ENCODE measurements at regions not wholly inside any gene's neighbourhood (a gene's known extent, or its start where the extent isn't known, plus 50 kb on each side); places are given as distances from the start of the nearest gene placed in this dataset.

- TF ChIP-seq CTCF (conservative IDR thresholded peaks at IDR 0.05) = no peak
- Mint-ChIP-seq H3K9me3 (no peaks in the 10 kb centered on the region), H3K4me1 (peaks cover 6% of the 10 kb centered on the region), H3K27ac (ENCODE audit: unreplicated experiment) (no peak overlapping the region), H3K27me3 (ENCODE audit: low read depth) (no peaks in the 10 kb centered on the region), H3K36me3 (ENCODE audit: low read depth) (no peaks in the 10 kb centered on the region), H3K4me3 (no peak overlapping the region)
- DNase-seq (ENCODE audit: low read depth, low spot score) = no peak
Observed at GRCh38 chr2:2850218-2850755, 519.2 kb upstream of the MYT1L start.

GRCh38 chr2:2849464-2850217 is 518.6 kb upstream of the MYT1L start:
- H3K27ac Mint-ChIP-seq (ENCODE audit: unreplicated experiment) = no peak overlapping the region
- peaks cover 6% of the 10 kb centered on the region for H3K4me1 Mint-ChIP-seq
- no peaks in the 10 kb centered on the region for H3K27me3 Mint-ChIP-seq (ENCODE audit: low read depth)
- H3K36me3 Mint-ChIP-seq (ENCODE audit: low read depth) = no peaks in the 10 kb centered on the region
- DNase-seq (ENCODE audit: low read depth, low spot score) = no peak
- TF ChIP-seq CTCF (conservative IDR thresholded peaks at IDR 0.05) = no peak
- H3K9me3 Mint-ChIP-seq = no peaks in the 10 kb centered on the region
- H3K4me3 Mint-ChIP-seq = no peak overlapping the region

GRCh38 chr2:2848621-2849333 is 517.7 kb upstream of the MYT1L start:
- TF ChIP-seq CTCF (conservative IDR thresholded peaks at IDR 0.05) = no peak

GRCh38 chr2:2848198-2848597 is 517.1 kb upstream of the MYT1L start:
- Mint-ChIP-seq H3K27ac (ENCODE audit: unreplicated experiment) (no peak overlapping the region), H3K9me3 (no peaks in the 10 kb centered on the region), H3K36me3 (ENCODE audit: low read depth) (no peaks in the 10 kb centered on the region), H3K4me1 (peaks cover 6% of the 10 kb centered on the region), H3K27me3 (ENCODE audit: low read depth) (no peaks in the 10 kb centered on the region), H3K4me3 (no peak overlapping the region)
- no peak for DNase-seq (ENCODE audit: low read depth, low spot score)
- TF ChIP-seq CTCF (conservative IDR thresholded peaks at IDR 0.05) = no peak

More at GRCh38 chr2:2848621-2849333, 517.7 kb upstream of the MYT1L start:
- Mint-ChIP-seq H3K27me3 (ENCODE audit: low read depth) (no peaks in the 10 kb centered on the region), H3K9me3 (no peaks in the 10 kb centered on the region), H3K4me3 (no peak overlapping the region), H3K27ac (ENCODE audit: unreplicated experiment) (no peak overlapping the region), H3K4me1 (peaks cover 6% of the 10 kb centered on the region), H3K36me3 (ENCODE audit: low read depth) (no peaks in the 10 kb centered on the region)
- DNase-seq (ENCODE audit: low read depth, low spot score) = no peak

- TF ChIP-seq CTCF (conservative IDR thresholded peaks at IDR 0.05) = no peak
- H3K9me3 Mint-ChIP-seq = no peaks in the 10 kb centered on the region
- no peak overlapping the region for H3K4me3 Mint-ChIP-seq
- no peak for DNase-seq (ENCODE audit: low read depth, low spot score)
- H3K4me1 Mint-ChIP-seq = peaks cover 6% of the 10 kb centered on the region
- no peak overlapping the region for H3K27ac Mint-ChIP-seq (ENCODE audit: unreplicated experiment)
- H3K36me3 Mint-ChIP-seq (ENCODE audit: low read depth) = no peaks in the 10 kb centered on the region
- no peaks in the 10 kb centered on the region for H3K27me3 Mint-ChIP-seq (ENCODE audit: low read depth)
Observed at GRCh38 chr2:2847209-2847676, 516.2 kb upstream of the MYT1L start.
